ENCODE measurements at regions not wholly inside any gene's neighbourhood (a gene's known extent, or its start where the extent isn't known, plus 50 kb on each side); places are given as distances from the start of the nearest gene placed in this dataset.

DNA sequence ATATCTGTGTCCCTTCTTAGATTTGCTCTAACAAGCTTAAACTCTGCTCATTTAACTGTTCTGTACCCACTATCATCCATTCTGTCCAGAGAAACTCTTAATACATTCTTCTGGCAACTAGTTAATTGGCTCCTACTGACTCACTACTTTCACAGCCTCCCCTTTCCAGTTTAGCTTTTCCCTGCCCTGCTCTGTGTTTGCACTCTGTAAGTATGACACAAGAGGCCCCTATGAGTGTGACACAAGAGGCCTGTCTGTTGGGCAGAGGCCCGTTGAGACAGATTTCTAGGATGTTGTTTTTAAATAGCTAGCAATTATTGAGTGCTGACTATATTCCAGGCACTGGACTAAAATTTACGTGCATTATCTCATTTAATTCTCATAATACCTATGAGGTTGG, 246.0 kb upstream of the DAAM1 start:
- no peak overlapping the region for H3K4me3 ChIP-seq (ENCODE audit: low read depth, low read length)
- no peak for DNase-seq
- H3K4me1 ChIP-seq = no peaks in the 10 kb centered on the region
- no peak for TF ChIP-seq CTCF (IDR thresholded peaks at IDR 0.05; ENCODE audit: low read depth, low read length)
- H3K9me3 ChIP-seq = no peaks in the 10 kb centered on the region
- H3K36me3 ChIP-seq = no peaks in the 10 kb centered on the region
- H3K27me3 ChIP-seq = peaks cover 4% of the 10 kb centered on the region; the same call in 1 of the 2 replicates

GRCh38 chr14:58944343-58944967, 244.0 kb upstream of the DAAM1 start:
- DNase-seq = no peak
- peaks cover 4% of the 10 kb centered on the region; the same call in 1 of the 2 replicates for H3K27me3 ChIP-seq
- no peaks in the 10 kb centered on the region for H3K9me3 ChIP-seq
- no peak for TF ChIP-seq CTCF (IDR thresholded peaks at IDR 0.05; ENCODE audit: low read depth, low read length)
- H3K4me1 ChIP-seq = no peaks in the 10 kb centered on the region
- no peak overlapping the region for H3K4me3 ChIP-seq (ENCODE audit: low read depth, low read length)
- H3K36me3 ChIP-seq = no peaks in the 10 kb centered on the region

GRCh38 chr14:58944968-58945356, 243.5 kb upstream of the DAAM1 start:
- H3K36me3 ChIP-seq = no peaks in the 10 kb centered on the region
- no peaks in the 10 kb centered on the region for H3K4me1 ChIP-seq
- no peak for TF ChIP-seq CTCF (IDR thresholded peaks at IDR 0.05; ENCODE audit: low read depth, low read length)
- no peak overlapping the region for H3K4me3 ChIP-seq (ENCODE audit: low read depth, low read length)
- no peak for DNase-seq
- H3K27me3 ChIP-seq = peaks cover 4% of the 10 kb centered on the region; the same call in 1 of the 2 replicates
- no peaks in the 10 kb centered on the region for H3K9me3 ChIP-seq

DNA sequence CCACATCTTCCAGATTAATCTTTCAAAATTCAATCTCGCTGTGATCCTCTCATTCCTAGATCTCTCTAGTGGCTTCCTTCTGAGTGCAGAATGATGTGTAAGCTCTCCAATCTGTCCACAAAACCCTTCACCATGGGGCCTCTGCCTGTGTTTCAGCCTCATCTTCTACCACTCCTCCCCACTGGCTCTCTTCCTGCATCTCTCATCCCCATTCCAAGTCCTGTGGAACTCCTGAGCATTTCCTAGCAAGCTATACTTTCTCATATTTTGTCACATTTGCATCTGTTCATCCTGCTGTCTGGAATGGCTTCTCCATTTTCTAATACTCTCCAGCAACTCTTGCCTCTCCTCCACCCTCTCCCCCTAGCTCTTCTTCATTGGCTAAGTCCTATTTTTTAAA, 242.0 kb upstream of the DAAM1 start:
- Histone ChIP-seq H3K9me3 (no peaks in the 10 kb centered on the region), H3K4me1 (no peaks in the 10 kb centered on the region), H3K36me3 (no peaks in the 10 kb centered on the region), H3K27me3 (peaks cover 4% of the 10 kb centered on the region; the same call in 1 of the 2 replicates), H3K4me3 (ENCODE audit: low read depth, low read length) (no peak overlapping the region)
- no peak for TF ChIP-seq CTCF (IDR thresholded peaks at IDR 0.05; ENCODE audit: low read depth, low read length)
- DNase-seq = no peak

DNA sequence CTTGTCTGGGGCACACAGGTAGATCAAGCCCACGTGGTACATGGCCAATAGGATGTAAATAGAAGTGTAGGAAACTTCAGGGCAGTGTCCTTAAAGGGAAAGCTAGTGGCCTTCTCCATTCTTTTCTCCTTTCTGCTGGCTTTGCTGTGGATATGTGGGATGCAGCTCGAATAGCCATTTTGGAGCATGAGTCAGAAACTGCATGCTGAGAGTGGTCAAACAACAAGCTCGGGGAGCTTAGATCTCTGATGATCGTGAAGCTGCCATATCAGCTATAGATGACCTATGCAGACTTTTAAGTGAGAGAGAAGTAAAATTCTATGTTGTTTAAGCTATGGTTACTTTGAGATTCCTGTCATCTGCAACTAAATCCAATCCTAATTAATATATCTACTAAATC, 241.3 kb upstream of the DAAM1 start:
- H3K9me3 ChIP-seq = no peaks in the 10 kb centered on the region
- no peak for DNase-seq
- no peaks in the 10 kb centered on the region for H3K36me3 ChIP-seq
- no peaks in the 10 kb centered on the region for H3K4me1 ChIP-seq
- H3K27me3 ChIP-seq = peaks cover 4% of the 10 kb centered on the region; the same call in 1 of the 2 replicates
- TF ChIP-seq CTCF (IDR thresholded peaks at IDR 0.05; ENCODE audit: low read depth, low read length) = no peak
- H3K4me3 ChIP-seq (ENCODE audit: low read depth, low read length) = no peak overlapping the region

- no peak for DNase-seq
- Histone ChIP-seq H3K9me3 (no peaks in the 10 kb centered on the region), H3K36me3 (no peaks in the 10 kb centered on the region), H3K27me3 (peaks cover 4% of the 10 kb centered on the region; the same call in 1 of the 2 replicates), H3K4me1 (no peaks in the 10 kb centered on the region), H3K4me3 (ENCODE audit: low read depth, low read length) (no peak overlapping the region)
- peak; percentile 15; the same call in 1 of the 2 replicates for TF ChIP-seq CTCF (IDR thresholded peaks at IDR 0.05; ENCODE audit: low read depth, low read length)
These were observed 240.5 kb upstream of the DAAM1 start for GRCh38 chr14:58947814-58948445.
